K562 (cell line): ENCODE measurements at regions not wholly inside any gene's neighbourhood (a gene's known extent, or its start where the extent isn't known, plus 50 kb on each side); places are given as distances from the start of the nearest gene placed in this dataset.

Experiments used
- ATAC-seq: fragments of 200-7000 bp; cut with Tn5 transposase; 3 replicates; pipeline ENCODE4 v1.9.1; 2020; ENCODE audit warnings: moderate library complexity
- BruUV-seq: library from RNA; stranded (reverse); fragments of 400-500 nt; replicated peaks from 2 replicates; lab custom pipeline; 2021; lab: Mats Ljungman, UMichigan
- CTCF ChIA-PET: fragments of 300-600 bp; formaldehyde crosslinking; extraction: SDS; loops from one replicate; lab custom pipeline; 2021; ENCODE audit warnings: low intra/inter-chr PET ratio; lab: Yijun Ruan, JAX
- POLR2A ChIA-PET: fragments of 300-600, 350-650 bp; sonication (Branson Sonifier 250); formaldehyde crosslinking; extraction: SDS; loops from one replicate; lab custom pipeline; 2021; ENCODE audit warnings: antibody characterized with exemption, inconsistent platforms; lab: Yijun Ruan, JAX
- DNase-seq, 4 experiments: peaks; one replicate each; pipeline versions ENCODE4 v3.0.0 to v3.0.0-alpha.2; 2011 to 2018; ENCODE audit warnings: low spot score in 3 of 4, mixed read lengths in 3 of 4; ENCODE audit errors: extremely low read depth in 1 of 4
- FAIRE-seq: peaks from 2 replicates; lab custom pipeline; 2011; peaks lifted over from hg19 to GRCh38; lab: Jason Lieb, UNC
- H2AFZ ChIP-seq: 2 replicates; pipeline ENCODE4 v1.6.0; 2011; ENCODE audit warnings: low read depth, low read length, control low read depth, inconsistent platforms
- H3K27ac ChIP-seq: fragments of 200-600 bp; 3 replicates; pipeline ENCODE4 v1.8.0; 2011; ENCODE audit warnings: low read depth, mild to moderate bottlenecking, control low read depth, inconsistent platforms, low read length, moderate library complexity, mixed read lengths; ENCODE audit errors: extremely low read depth
- H3K27me3 ChIP-seq, 2 experiments: fragments of 300-600 bp in 1 of 2; 2 replicates in 1 of 2; 3 replicates in 1 of 2; pipeline versions ENCODE4 v1.6.0 to v1.8.0; 2011; ENCODE audit warnings: inconsistent platforms in 2 of 2, low read length in 2 of 2, mild to moderate bottlenecking in 1 of 2, mixed read lengths in 1 of 2, moderate library complexity in 1 of 2; ENCODE audit not compliant: control insufficient read depth in 2 of 2, insufficient read depth in 2 of 2
- H3K36me3 ChIP-seq: fragments of 300-600 bp; 3 replicates; pipeline ENCODE4 v1.8.0; 2011; ENCODE audit warnings: mild to moderate bottlenecking, low read length, inconsistent platforms; ENCODE audit not compliant: control insufficient read depth, insufficient read depth
- H3K4me1 ChIP-seq, 2 experiments: fragments of 200-600 bp in 1 of 2; replicated peaks in 1 of 2; 2 replicates in 1 of 2; 3 replicates in 1 of 2; pipeline versions ENCODE4 v1.5.1 to v1.8.0; 2011; ENCODE audit warnings: inconsistent platforms in 2 of 2, low read length in 2 of 2, mild to moderate bottlenecking in 1 of 2, mixed read lengths in 1 of 2, moderate library complexity in 1 of 2; ENCODE audit not compliant: control insufficient read depth in 2 of 2, insufficient read depth in 2 of 2
- H3K4me2 ChIP-seq: 2 replicates; pipeline ENCODE4 v1.6.1; 2011; ENCODE audit warnings: low read length, control low read depth, inconsistent platforms, mixed read lengths; ENCODE audit not compliant: insufficient read depth
- H3K4me3 ChIP-seq: fragments of 200-600 bp; sonication (generic), shearing (Covaris generic); 2 replicates; pipeline ENCODE4 v1.5.1; 2016; ENCODE audit warnings: control low read depth, inconsistent platforms
- H3K79me2 ChIP-seq: fragments of 200-600 bp; 3 replicates; pipeline ENCODE4 v1.8.0; 2011; ENCODE audit warnings: low read length, inconsistent platforms; ENCODE audit not compliant: control insufficient read depth, insufficient read depth
- H3K9ac ChIP-seq, 2 experiments: 2 replicates each; pipeline versions ENCODE4 v1.6.0 to v1.6.1; 2011; ENCODE audit warnings: low read depth in 2 of 2, low read length in 2 of 2, control low read depth in 1 of 2, inconsistent platforms in 1 of 2, mild to moderate bottlenecking in 1 of 2, mixed read lengths in 1 of 2; ENCODE audit not compliant: insufficient read depth in 1 of 2
- H3K9me1 ChIP-seq: one replicate; pipeline ENCODE4 v1.6.0; 2011; ENCODE audit warnings: inconsistent platforms, mild to moderate bottlenecking, low read length, moderate library complexity; ENCODE audit not compliant: control insufficient read depth, insufficient read depth
- H3K9me3 ChIP-seq: replicated peaks from 2 replicates; pipeline ENCODE4 v1.5.1; 2011; ENCODE audit warnings: low read depth, low read length, inconsistent platforms; ENCODE audit not compliant: control insufficient read depth, insufficient read depth
- H4K20me1 ChIP-seq: replicated peaks from 2 replicates; pipeline ENCODE4 v1.6.1; 2011; ENCODE audit warnings: low read length, inconsistent platforms, mixed read lengths; ENCODE audit not compliant: control insufficient read depth, insufficient read depth
- CBX3 ChIP-seq, 2 experiments: IDR thresholded peaks; 1 replicate in 1 of 2; 2 replicates in 1 of 2; pipeline ENCODE4 v1.6.1; 2012; ENCODE audit warnings: inconsistent platforms in 2 of 2, low read length in 2 of 2, borderline replicate concordance in 1 of 2, control low read depth in 1 of 2
- STAG1 ChIP-seq: sonication (generic); formaldehyde crosslinking; IDR thresholded peaks from 2 replicates; pipeline ENCODE4 v1.5.0; 2020; ENCODE audit warnings: missing genetic modification reagents, borderline replicate concordance
- TFAP4 ChIP-seq: sonication (generic); formaldehyde crosslinking; IDR thresholded peaks from 2 replicates; pipeline ENCODE4 v1.8.0; 2022; ENCODE audit warnings: missing genetic modification reagents, mild to moderate bottlenecking, moderate library complexity, borderline replicate concordance
- ZBTB2 ChIP-seq: fragments of 450-650 bp; IDR thresholded peaks from 2 replicates; pipeline ENCODE4 v1.6.1; 2016; ENCODE audit warnings: antibody characterized with exemption
- WGBS: fragments of 100-300 bp; shearing (Covaris generic); methylation state at CpG from one replicate; pipeline ENCODE4 v1.1.6; 2016; ENCODE audit warnings: low coverage, mixed read lengths; ENCODE audit not compliant: insufficient coverage; ENCODE audit errors: missing lambda C conversion rate; 5-methylcytosine and 5-hydroxymethylcytosine counted together
- in situ Hi-C: fragments of 300-500 bp; cut with MboI; formaldehyde crosslinking; loops from 4 replicates; pipeline ENCODE4 v1.15.0; 2018; ENCODE audit warnings: inconsistent platforms, mixed read lengths
- intact Hi-C: fragments of 100-400 bp; cut with micrococcal nuclease; formaldehyde crosslinking; loops from 2 replicates; pipeline ENCODE4 v1.14.2; 2022
- TF ChIP-seq, protein P1 (sequence below): fragments of 200-800 bp; sonication (Bioruptor generic); IDR thresholded peaks from 2 replicates; pipeline ENCODE4 v1.6.1; 2016; ENCODE audit warnings: missing genetic modification characterization, missing compliant biosample characterization
- TF ChIP-seq, protein P2 (sequence below): IDR thresholded peaks from 2 replicates; pipeline ENCODE4 v1.6.1; 2016; ENCODE audit warnings: missing genetic modification characterization, missing compliant biosample characterization
- TF ChIP-seq, protein P3 (sequence below), 3 experiments: fragments of 200-800 bp in 1 of 3; sonication (Bioruptor generic) in 1 of 3; sonication (generic) in 1 of 3; formaldehyde crosslinking in 1 of 3; IDR thresholded peaks; 2 replicates each; pipeline versions ENCODE4 v1.6.1 to v1.8.0; 2016 to 2022; ENCODE audit warnings: mild to moderate bottlenecking in 2 of 3, missing compliant biosample characterization in 2 of 3, missing genetic modification characterization in 2 of 3, missing genetic modification reagents in 1 of 3
- TF ChIP-seq, protein P4 (sequence below): fragments of 250-450 bp; sonication (Bioruptor Pico); IDR thresholded peaks from 2 replicates; pipeline ENCODE4 v1.8.0; 2022; ENCODE audit warnings: inconsistent platforms, mild to moderate bottlenecking, moderate library complexity, borderline replicate concordance

- intact Hi-C loops = loop anchor here (5.0 to 10.0 kb wide), 3 partner anchors 187 to 447 kb away; partner anchors contain the start of gene RABGEF1
- Histone ChIP-seq H3K27me3 (no peaks in the 10 kb centered on the region), H3K9me3 (no peaks in the 10 kb centered on the region), H3K4me1 (peaks cover 0 to 19% of the 10 kb centered on the region in 2 experiments; a peak in 2 of 5 replicates), H3K4me2 (no peak overlapping the region), H3K36me3 (peaks cover 73% of the 10 kb centered on the region), H3K27ac (no peak overlapping the region), H4K20me1 (no peaks in the 10 kb centered on the region; the same call in 1 of the 2 replicates), H3K9ac (peak overlapping the region in 1 of 2 experiments; percentile 65; a peak in 1 of 4 replicates), H2AFZ (no peak overlapping the region), H3K9me1 (peaks cover 4% of the 10 kb centered on the region), H3K79me2 (peaks cover 23% of the 10 kb centered on the region), H3K4me3 (no peak overlapping the region)
- TF ChIP-seq, protein P1, sequence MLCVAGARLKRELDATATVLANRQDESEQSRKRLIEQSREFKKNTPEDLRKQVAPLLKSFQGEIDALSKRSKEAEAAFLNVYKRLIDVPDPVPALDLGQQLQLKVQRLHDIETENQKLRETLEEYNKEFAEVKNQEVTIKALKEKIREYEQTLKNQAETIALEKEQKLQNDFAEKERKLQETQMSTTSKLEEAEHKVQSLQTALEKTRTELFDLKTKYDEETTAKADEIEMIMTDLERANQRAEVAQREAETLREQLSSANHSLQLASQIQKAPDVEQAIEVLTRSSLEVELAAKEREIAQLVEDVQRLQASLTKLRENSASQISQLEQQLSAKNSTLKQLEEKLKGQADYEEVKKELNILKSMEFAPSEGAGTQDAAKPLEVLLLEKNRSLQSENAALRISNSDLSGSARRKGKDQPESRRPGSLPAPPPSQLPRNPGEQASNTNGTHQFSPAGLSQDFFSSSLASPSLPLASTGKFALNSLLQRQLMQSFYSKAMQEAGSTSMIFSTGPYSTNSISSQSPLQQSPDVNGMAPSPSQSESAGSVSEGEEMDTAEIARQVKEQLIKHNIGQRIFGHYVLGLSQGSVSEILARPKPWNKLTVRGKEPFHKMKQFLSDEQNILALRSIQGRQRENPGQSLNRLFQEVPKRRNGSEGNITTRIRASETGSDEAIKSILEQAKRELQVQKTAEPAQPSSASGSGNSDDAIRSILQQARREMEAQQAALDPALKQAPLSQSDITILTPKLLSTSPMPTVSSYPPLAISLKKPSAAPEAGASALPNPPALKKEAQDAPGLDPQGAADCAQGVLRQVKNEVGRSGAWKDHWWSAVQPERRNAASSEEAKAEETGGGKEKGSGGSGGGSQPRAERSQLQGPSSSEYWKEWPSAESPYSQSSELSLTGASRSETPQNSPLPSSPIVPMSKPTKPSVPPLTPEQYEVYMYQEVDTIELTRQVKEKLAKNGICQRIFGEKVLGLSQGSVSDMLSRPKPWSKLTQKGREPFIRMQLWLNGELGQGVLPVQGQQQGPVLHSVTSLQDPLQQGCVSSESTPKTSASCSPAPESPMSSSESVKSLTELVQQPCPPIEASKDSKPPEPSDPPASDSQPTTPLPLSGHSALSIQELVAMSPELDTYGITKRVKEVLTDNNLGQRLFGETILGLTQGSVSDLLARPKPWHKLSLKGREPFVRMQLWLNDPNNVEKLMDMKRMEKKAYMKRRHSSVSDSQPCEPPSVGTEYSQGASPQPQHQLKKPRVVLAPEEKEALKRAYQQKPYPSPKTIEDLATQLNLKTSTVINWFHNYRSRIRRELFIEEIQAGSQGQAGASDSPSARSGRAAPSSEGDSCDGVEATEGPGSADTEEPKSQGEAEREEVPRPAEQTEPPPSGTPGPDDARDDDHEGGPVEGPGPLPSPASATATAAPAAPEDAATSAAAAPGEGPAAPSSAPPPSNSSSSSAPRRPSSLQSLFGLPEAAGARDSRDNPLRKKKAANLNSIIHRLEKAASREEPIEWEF (CRISPR knock-in tag) = no peak
- TF ChIP-seq, protein P2, sequence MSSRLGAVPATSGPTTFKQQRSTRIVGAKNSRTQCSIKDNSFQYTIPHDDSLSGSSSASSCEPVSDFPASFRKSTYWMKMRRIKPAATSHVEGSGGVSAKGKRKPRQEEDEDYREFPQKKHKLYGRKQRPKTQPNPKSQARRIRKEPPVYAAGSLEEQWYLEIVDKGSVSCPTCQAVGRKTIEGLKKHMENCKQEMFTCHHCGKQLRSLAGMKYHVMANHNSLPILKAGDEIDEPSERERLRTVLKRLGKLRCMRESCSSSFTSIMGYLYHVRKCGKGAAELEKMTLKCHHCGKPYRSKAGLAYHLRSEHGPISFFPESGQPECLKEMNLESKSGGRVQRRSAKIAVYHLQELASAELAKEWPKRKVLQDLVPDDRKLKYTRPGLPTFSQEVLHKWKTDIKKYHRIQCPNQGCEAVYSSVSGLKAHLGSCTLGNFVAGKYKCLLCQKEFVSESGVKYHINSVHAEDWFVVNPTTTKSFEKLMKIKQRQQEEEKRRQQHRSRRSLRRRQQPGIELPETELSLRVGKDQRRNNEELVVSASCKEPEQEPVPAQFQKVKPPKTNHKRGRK (tag) = no peak
- TF ChIP-seq CBX3 (IDR thresholded peaks at IDR 0.05; ENCODE audit: borderline replicate concordance in 1 of 2, low read length in 2 of 2) = no peak
- TF ChIP-seq STAG1 (CRISPR knock-in tag) = no peak
- TF ChIP-seq TFAP4 (CRISPR knock-in tag) = 0 out of 2 replicates have a peak, but pooled peaks have one; percentile 4
- TF ChIP-seq, protein P3, sequence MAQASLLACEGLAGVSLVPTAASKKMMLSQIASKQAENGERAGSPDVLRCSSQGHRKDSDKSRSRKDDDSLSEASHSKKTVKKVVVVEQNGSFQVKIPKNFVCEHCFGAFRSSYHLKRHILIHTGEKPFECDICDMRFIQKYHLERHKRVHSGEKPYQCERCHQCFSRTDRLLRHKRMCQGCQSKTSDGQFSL (CRISPR knock-in tag; IDR thresholded peaks at IDR 0.05) = no peak; the same call in 1 of the 2 replicates
- TF ChIP-seq, protein P3 (tag; IDR thresholded peaks at IDR 0.05) = 0 out of 4 replicates have a peak, but pooled peaks of 1 of the 2 experiments have one; percentile 21
- TF ChIP-seq, protein P4, sequence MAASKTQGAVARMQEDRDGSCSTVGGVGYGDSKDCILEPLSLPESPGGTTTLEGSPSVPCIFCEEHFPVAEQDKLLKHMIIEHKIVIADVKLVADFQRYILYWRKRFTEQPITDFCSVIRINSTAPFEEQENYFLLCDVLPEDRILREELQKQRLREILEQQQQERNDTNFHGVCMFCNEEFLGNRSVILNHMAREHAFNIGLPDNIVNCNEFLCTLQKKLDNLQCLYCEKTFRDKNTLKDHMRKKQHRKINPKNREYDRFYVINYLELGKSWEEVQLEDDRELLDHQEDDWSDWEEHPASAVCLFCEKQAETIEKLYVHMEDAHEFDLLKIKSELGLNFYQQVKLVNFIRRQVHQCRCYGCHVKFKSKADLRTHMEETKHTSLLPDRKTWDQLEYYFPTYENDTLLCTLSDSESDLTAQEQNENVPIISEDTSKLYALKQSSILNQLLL (CRISPR knock-in tag) = no peak
- TF ChIP-seq ZBTB2 = no peak
- 86% methylated on average over 8 of the region's 8 CpGs for WGBS
- BruUV-seq = no TSS peak
- peak; percentile 8 for ATAC-seq
- ChIA-PET CTCF (no interaction called here), POLR2A (interaction anchor here (1.0 to 1.2 kb wide), 2 partner anchors 13 to 28 kb away, joined by 3 to 4 read pairs; no protein-coding TSS in a partner anchor)
- no peak for FAIRE-seq
- no peak for DNase-seq
- in situ Hi-C loops = no loop called here
Measured at GRCh38 chr7:66558201-66558641, 70.5 kb upstream of the KCTD7 start.
